ENCODE measurements at regions not wholly inside any gene's neighbourhood (a gene's known extent, or its start where the extent isn't known, plus 50 kb on each side); places are given as distances from the start of the nearest gene placed in this dataset.

DNA sequence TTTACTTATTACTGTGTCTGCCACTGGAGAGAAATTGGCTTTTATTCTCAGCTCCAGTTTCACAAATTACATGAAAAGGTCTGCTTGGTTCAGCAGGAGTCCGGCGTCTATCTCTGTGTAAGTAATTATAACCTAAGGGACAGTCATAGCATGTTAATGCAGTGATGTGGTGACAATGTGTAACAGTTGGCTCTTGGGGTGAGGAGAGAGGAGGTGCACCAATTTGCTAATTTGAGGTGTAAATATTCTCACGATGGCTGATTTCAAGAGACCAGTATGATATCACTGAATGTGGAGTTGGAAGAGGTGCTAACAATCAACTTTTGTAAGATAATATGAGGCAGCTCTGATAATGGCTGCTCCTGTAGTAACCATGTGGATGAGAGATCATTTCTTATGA, 86.1 kb downstream of the CTH start:
- no peak for TF ChIP-seq POLR2A (IDR thresholded peaks at IDR 0.05)
- TF ChIP-seq, protein P1, sequence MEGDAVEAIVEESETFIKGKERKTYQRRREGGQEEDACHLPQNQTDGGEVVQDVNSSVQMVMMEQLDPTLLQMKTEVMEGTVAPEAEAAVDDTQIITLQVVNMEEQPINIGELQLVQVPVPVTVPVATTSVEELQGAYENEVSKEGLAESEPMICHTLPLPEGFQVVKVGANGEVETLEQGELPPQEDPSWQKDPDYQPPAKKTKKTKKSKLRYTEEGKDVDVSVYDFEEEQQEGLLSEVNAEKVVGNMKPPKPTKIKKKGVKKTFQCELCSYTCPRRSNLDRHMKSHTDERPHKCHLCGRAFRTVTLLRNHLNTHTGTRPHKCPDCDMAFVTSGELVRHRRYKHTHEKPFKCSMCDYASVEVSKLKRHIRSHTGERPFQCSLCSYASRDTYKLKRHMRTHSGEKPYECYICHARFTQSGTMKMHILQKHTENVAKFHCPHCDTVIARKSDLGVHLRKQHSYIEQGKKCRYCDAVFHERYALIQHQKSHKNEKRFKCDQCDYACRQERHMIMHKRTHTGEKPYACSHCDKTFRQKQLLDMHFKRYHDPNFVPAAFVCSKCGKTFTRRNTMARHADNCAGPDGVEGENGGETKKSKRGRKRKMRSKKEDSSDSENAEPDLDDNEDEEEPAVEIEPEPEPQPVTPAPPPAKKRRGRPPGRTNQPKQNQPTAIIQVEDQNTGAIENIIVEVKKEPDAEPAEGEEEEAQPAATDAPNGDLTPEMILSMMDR (IDR thresholded peaks at IDR 0.05), result no peak
